Endodermal cell (in vitro differentiated cells): ENCODE measurements at regions not wholly inside any gene's neighbourhood (a gene's known extent, or its start where the extent isn't known, plus 50 kb on each side); places are given as distances from the start of the nearest gene placed in this dataset.

Source experiments
- DNase-seq: peaks from one replicate; pipeline ENCODE4 v3.0.0-alpha.2; 2017
- H3K27ac ChIP-seq: 2 replicates; pipeline ENCODE4 v1.5.1; 2013; ENCODE audit warnings: mild to moderate bottlenecking, low read depth, low read length, moderate library complexity
- H3K27me3 ChIP-seq: 2 replicates; pipeline ENCODE4 v1.6.1; 2013; ENCODE audit warnings: mild to moderate bottlenecking, low read length, moderate library complexity; ENCODE audit not compliant: insufficient read depth, control insufficient read depth, poor library complexity, severe bottlenecking
- H3K36me3 ChIP-seq: 2 replicates; pipeline ENCODE4 v1.7.0; 2013; ENCODE audit warnings: mild to moderate bottlenecking, low read length, moderate library complexity; ENCODE audit not compliant: control insufficient read depth, insufficient read depth
- H3K4me1 ChIP-seq: one replicate; pipeline ENCODE4 v1.7.0; 2013; ENCODE audit warnings: low read length; ENCODE audit not compliant: control insufficient read depth, insufficient read depth
- H3K4me3 ChIP-seq: 2 replicates; pipeline ENCODE4 v1.5.1; 2013; ENCODE audit warnings: mild to moderate bottlenecking, low read length, moderate library complexity
- H3K9ac ChIP-seq: 2 replicates; pipeline ENCODE4 v1.6.1; 2013; ENCODE audit warnings: mild to moderate bottlenecking, low read length, moderate library complexity; ENCODE audit not compliant: poor library complexity, severe bottlenecking; ENCODE audit errors: extremely low read depth
- H3K9me3 ChIP-seq: 2 replicates; pipeline ENCODE4 v1.6.1; 2013; ENCODE audit warnings: mild to moderate bottlenecking, low read length, moderate library complexity; ENCODE audit not compliant: control insufficient read depth
- H3K27ac Mint-ChIP-seq: 2 replicates; pipeline ENCODE4 v1.8.0; 2020; ENCODE audit warnings: mixed read lengths
- H3K27me3 Mint-ChIP-seq: 2 replicates; pipeline ENCODE4 v1.8.0; 2021; ENCODE audit warnings: mild to moderate bottlenecking, mixed read lengths; ENCODE audit not compliant: insufficient read depth
- H3K36me3 Mint-ChIP-seq: 2 replicates; pipeline ENCODE4 v1.8.0; 2020; ENCODE audit warnings: low read depth, mixed read lengths
- H3K4me1 Mint-ChIP-seq: 2 replicates; pipeline ENCODE4 v1.8.0; 2020; ENCODE audit warnings: mixed read lengths
- H3K4me3 Mint-ChIP-seq: 2 replicates; pipeline ENCODE4 v1.8.0; 2020; ENCODE audit warnings: mild to moderate bottlenecking, moderate library complexity, mixed read lengths
- H3K9me3 Mint-ChIP-seq: 2 replicates; pipeline ENCODE4 v1.8.0; 2020; ENCODE audit warnings: mild to moderate bottlenecking, mixed read lengths
- whole genome bisulfite sequencing, 2 experiments: methylation state at CpG; one replicate each; pipeline versions ENCODE4 v1.1.5 to v1.1.7; 2013; ENCODE audit warnings: missing lambda C conversion rate in 2 of 2, mixed read lengths in 1 of 2; ENCODE audit not compliant: insufficient coverage in 1 of 2, insufficient read length in 1 of 2; 5-methylcytosine and 5-hydroxymethylcytosine counted together
- TF ChIP-seq, protein P1 (sequence below): fragments of 200-600 bp; sonication (generic); conservative IDR thresholded peaks from 2 replicates; pipeline ENCODE4 v1.5.0; 2021; ENCODE audit warnings: antibody characterized with exemption, mild to moderate bottlenecking

DNA sequence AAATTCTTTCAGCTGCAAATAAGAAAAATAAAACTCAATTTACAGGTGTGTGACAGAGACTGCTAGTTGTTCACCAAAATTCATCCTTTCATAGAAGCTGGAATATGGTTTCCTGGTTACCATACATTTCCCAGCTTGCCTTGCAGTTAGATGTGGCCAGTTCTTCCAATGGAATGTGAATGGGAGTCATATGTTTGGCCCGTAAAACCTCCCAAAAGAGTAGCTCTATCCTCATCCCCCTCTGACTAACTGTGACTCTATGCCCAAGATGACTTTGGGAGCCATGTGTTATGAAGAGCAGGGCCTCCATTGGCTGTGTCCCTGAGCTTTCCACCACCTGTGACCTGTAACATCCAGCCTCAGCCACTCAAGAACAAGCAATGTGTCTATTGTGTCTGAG is 90.6 kb upstream of the NGF start:
- Mint-ChIP-seq H3K4me3 (no peak overlapping the region), H3K36me3 (no peaks in the 10 kb centered on the region), H3K27ac (no peak overlapping the region), H3K4me1 (no peaks in the 10 kb centered on the region), H3K27me3 (no peaks in the 10 kb centered on the region), H3K9me3 (no peaks in the 10 kb centered on the region)
- WGBS, 2 experiments = 94% methylated on average over 1 of the region's 1 CpG; no CpG with 5 or more reads in 1 of the 2 experiments
- Histone ChIP-seq H3K9ac (no peak overlapping the region), H3K9me3 (no peaks in the 10 kb centered on the region), H3K4me1 (no peaks in the 10 kb centered on the region), H3K36me3 (no peaks in the 10 kb centered on the region), H3K27me3 (no peaks in the 10 kb centered on the region), H3K4me3 (no peak overlapping the region), H3K27ac (no peak overlapping the region)
- no peak for DNase-seq
- TF ChIP-seq, protein P1, sequence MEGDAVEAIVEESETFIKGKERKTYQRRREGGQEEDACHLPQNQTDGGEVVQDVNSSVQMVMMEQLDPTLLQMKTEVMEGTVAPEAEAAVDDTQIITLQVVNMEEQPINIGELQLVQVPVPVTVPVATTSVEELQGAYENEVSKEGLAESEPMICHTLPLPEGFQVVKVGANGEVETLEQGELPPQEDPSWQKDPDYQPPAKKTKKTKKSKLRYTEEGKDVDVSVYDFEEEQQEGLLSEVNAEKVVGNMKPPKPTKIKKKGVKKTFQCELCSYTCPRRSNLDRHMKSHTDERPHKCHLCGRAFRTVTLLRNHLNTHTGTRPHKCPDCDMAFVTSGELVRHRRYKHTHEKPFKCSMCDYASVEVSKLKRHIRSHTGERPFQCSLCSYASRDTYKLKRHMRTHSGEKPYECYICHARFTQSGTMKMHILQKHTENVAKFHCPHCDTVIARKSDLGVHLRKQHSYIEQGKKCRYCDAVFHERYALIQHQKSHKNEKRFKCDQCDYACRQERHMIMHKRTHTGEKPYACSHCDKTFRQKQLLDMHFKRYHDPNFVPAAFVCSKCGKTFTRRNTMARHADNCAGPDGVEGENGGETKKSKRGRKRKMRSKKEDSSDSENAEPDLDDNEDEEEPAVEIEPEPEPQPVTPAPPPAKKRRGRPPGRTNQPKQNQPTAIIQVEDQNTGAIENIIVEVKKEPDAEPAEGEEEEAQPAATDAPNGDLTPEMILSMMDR = no peak

DNA sequence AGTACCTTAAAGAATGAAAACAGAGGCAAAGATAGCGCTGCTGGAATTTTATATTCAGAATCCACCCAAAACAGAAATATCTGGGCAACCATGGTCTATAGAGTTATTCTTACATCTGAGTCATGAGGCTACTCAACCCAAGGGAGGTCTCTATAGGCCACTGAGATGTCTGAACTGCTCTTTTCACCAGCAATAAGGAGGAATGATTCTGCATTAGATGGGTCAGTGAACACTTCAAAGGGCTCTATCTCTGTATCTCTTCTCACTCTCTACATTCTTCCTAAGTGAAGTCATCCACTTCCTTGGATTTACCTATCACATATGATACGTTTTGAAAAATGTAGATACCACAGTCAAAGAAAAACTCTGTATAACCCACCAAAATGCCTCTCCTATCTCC is 90.2 kb upstream of the NGF start:
- Histone ChIP-seq H3K9me3 (no peaks in the 10 kb centered on the region), H3K27me3 (no peaks in the 10 kb centered on the region), H3K9ac (no peak overlapping the region), H3K4me1 (no peaks in the 10 kb centered on the region), H3K4me3 (no peak overlapping the region), H3K36me3 (no peaks in the 10 kb centered on the region), H3K27ac (no peak overlapping the region)
- Mint-ChIP-seq H3K27me3 (no peaks in the 10 kb centered on the region), H3K27ac (no peak overlapping the region), H3K4me3 (no peak overlapping the region), H3K4me1 (no peaks in the 10 kb centered on the region), H3K36me3 (no peaks in the 10 kb centered on the region), H3K9me3 (no peaks in the 10 kb centered on the region)
- 87% methylated on average over 2 of the region's 2 CpGs; no CpG with 5 or more reads in 1 of the 2 experiments for WGBS, 2 experiments
- TF ChIP-seq, protein P1 = no peak
- DNase-seq = no peak

DNA sequence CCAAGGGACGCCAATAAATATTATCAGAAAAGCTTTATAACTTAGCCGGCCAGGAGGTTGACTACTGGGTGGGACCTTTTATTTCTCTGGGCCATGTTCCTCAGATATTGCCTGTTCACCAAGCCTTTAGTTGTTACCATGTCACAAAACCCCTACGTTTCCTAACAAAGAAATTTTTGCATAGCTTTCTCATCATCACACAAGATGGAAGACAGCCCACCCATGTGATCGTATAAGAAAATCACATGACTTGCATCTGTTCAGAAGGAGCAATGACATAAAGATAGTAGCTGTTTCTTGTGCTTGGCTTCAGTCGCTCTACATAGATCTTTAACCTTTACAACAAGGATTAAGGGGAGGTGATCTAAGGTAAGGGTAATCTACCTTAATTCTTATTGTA is 88.9 kb upstream of the NGF start:
- no peaks in the 10 kb centered on the region for H3K36me3 ChIP-seq
- H3K9ac ChIP-seq = no peak overlapping the region
- Mint-ChIP-seq H3K36me3 (no peaks in the 10 kb centered on the region), H3K4me3 (no peak overlapping the region), H3K27me3 (no peaks in the 10 kb centered on the region), H3K27ac (no peak overlapping the region), H3K4me1 (no peaks in the 10 kb centered on the region), H3K9me3 (no peaks in the 10 kb centered on the region)
- no peaks in the 10 kb centered on the region for H3K27me3 ChIP-seq
- H3K4me3 ChIP-seq = no peak overlapping the region
- no peak for DNase-seq
- TF ChIP-seq, protein P1 = no peak
- WGBS, 2 experiments = 94 to 100% methylated on average over 2 to 5 of the region's 5 CpGs
- no peaks in the 10 kb centered on the region for H3K4me1 ChIP-seq
- H3K9me3 ChIP-seq = no peaks in the 10 kb centered on the region
- H3K27ac ChIP-seq = no peak overlapping the region
